SU-DHL-6 (cell line): ENCODE measurements at regions not wholly inside any gene's neighbourhood (a gene's known extent, or its start where the extent isn't known, plus 50 kb on each side); places are given as distances from the start of the nearest gene placed in this dataset.

Experiments used
- H2AFZ ChIP-seq: fragments of 200-600 bp; sonication (generic); 2 replicates; pipeline ENCODE4 v1.6.1; 2014; ENCODE audit warnings: low read depth, mild to moderate bottlenecking, moderate library complexity, mixed read lengths, antibody characterized with exemption, low read length; ENCODE audit not compliant: severe bottlenecking
- H3F3A ChIP-seq: fragments of 200-600 bp; shearing (Covaris generic); 2 replicates; pipeline ENCODE4 v1.6.0; 2016; ENCODE audit warnings: antibody characterized with exemption, mild to moderate bottlenecking; ENCODE audit not compliant: insufficient read depth
- H3K27ac ChIP-seq: fragments of 200-600 bp; sonication (generic); 2 replicates; pipeline ENCODE4 v1.5.1; 2016; ENCODE audit warnings: low read depth, mild to moderate bottlenecking, low read length, moderate library complexity, mixed read lengths
- H3K27me3 ChIP-seq: fragments of 200-600 bp; sonication (generic), shearing (Covaris generic); 2 replicates; pipeline ENCODE4 v1.6.0; 2014; ENCODE audit warnings: mild to moderate bottlenecking, low read length
- H3K36me3 ChIP-seq: fragments of 200-600 bp; sonication (generic); 2 replicates; pipeline ENCODE4 v1.6.1; 2014; ENCODE audit warnings: mild to moderate bottlenecking, low read length, mixed read lengths
- H3K4me2 ChIP-seq: fragments of 300-600, 200-600 bp; shearing (Covaris generic), sonication (generic); 2 replicates; pipeline ENCODE4 v1.6.0; 2014; ENCODE audit warnings: low read length, low read depth, mild to moderate bottlenecking; ENCODE audit not compliant: poor library complexity, severe bottlenecking
- H3K4me3 ChIP-seq: fragments of 200-600 bp; sonication (generic); 2 replicates; pipeline ENCODE4 v1.5.1; 2014; ENCODE audit warnings: antibody characterized with exemption, low read length, mild to moderate bottlenecking, mixed read lengths; ENCODE audit not compliant: insufficient read depth, poor library complexity, severe bottlenecking
- H3K79me2 ChIP-seq: fragments of 200-600 bp; sonication (generic); 2 replicates; pipeline ENCODE4 v1.6.1; 2014; ENCODE audit warnings: mild to moderate bottlenecking, low read length, moderate library complexity; ENCODE audit not compliant: insufficient read depth
- H3K9ac ChIP-seq: fragments of 200-600 bp; sonication (generic); 2 replicates; pipeline ENCODE4 v1.7.0; 2014; ENCODE audit warnings: mild to moderate bottlenecking, low read length
- H3K9me2 ChIP-seq: fragments of 200-600 bp; sonication (generic); replicated peaks from 2 replicates; pipeline ENCODE4 v1.6.1; 2014; ENCODE audit warnings: low read length; ENCODE audit not compliant: insufficient read depth
- H3K9me3 ChIP-seq: fragments of 200-600 bp; sonication (generic); 2 replicates; pipeline ENCODE4 v1.6.1; 2014; ENCODE audit warnings: low read length, mixed read lengths; ENCODE audit not compliant: insufficient read depth
- H4K20me1 ChIP-seq: fragments of 200-600 bp; sonication (generic); 2 replicates; pipeline ENCODE4 v1.6.1; 2014; ENCODE audit warnings: low read depth, mild to moderate bottlenecking, antibody characterized with exemption, low read length, moderate library complexity, mixed read lengths
- EZH2phosphoT487 ChIP-seq: fragments of 200-600 bp; sonication (generic), shearing (Covaris generic); conservative IDR thresholded peaks from 2 replicates; pipeline ENCODE4 v1.6.1; 2018; ENCODE audit warnings: mild to moderate bottlenecking, antibody characterized with exemption, low read length, moderate library complexity, mixed read lengths
- TF ChIP-seq, protein P1 (sequence below): fragments of 200-600 bp; sonication (generic); IDR thresholded peaks from one replicate; pipeline ENCODE4 v1.5.1; 2017; ENCODE audit warnings: antibody characterized with exemption, mild to moderate bottlenecking, low read length, moderate library complexity; ENCODE audit not compliant: insufficient read depth, poor library complexity, severe bottlenecking

DNA sequence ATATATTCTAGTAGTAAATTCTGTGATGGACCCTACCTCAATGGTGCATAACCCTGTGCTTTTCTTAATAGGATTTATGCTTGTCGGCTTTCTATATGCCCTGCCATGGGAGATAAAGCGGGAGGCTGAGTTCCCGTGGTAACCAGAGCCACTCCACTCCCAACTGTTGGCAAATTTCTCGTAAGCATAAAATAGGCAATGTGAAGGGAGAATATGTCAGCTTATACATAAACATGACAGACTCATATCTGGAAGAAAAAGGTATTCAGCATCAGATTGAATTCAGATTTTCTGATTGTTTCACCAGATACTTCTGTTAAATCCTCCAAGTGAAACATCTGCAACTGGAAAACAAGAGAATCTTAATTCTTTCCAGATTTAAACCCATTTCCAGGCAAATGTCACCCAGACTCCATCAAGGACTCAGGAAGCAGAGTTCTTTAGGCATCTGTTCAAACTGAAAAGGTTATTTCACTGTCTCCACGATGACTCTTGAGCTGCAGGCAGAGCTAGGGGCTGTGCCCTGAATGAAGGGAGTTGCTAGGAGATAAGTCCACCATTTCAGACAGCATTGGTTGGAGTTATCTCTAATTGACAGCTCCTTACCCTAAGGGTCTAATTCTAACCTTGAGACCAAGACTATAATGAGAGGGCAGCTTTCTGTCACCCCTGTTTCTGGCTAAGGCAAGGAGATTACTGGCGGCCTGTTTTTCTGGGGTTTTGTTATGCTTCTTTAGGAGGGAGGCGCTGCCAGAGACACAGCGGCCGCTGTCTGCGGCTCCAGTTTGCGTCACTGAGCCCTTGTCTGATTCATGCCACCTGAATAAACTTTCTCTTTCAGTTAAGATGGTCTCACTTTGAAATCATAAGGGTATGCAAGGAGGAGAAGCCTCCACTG, 381.3 kb downstream of the SOX11 start:
- Histone ChIP-seq H4K20me1 (no peaks in the 10 kb centered on the region), H3K36me3 (no peaks in the 10 kb centered on the region), H3K4me2 (no peak overlapping the region), H3K79me2 (no peaks in the 10 kb centered on the region), H3K4me3 (no peak overlapping the region), H3K27me3 (no peaks in the 10 kb centered on the region), H3K9me3 (no peaks in the 10 kb centered on the region), H3F3A (no peaks in the 10 kb centered on the region), H3K27ac (no peak overlapping the region), H3K9ac (no peak overlapping the region), H2AFZ (no peak overlapping the region), H3K9me2 (no peaks in the 10 kb centered on the region)
- TF ChIP-seq, protein P1, sequence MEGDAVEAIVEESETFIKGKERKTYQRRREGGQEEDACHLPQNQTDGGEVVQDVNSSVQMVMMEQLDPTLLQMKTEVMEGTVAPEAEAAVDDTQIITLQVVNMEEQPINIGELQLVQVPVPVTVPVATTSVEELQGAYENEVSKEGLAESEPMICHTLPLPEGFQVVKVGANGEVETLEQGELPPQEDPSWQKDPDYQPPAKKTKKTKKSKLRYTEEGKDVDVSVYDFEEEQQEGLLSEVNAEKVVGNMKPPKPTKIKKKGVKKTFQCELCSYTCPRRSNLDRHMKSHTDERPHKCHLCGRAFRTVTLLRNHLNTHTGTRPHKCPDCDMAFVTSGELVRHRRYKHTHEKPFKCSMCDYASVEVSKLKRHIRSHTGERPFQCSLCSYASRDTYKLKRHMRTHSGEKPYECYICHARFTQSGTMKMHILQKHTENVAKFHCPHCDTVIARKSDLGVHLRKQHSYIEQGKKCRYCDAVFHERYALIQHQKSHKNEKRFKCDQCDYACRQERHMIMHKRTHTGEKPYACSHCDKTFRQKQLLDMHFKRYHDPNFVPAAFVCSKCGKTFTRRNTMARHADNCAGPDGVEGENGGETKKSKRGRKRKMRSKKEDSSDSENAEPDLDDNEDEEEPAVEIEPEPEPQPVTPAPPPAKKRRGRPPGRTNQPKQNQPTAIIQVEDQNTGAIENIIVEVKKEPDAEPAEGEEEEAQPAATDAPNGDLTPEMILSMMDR = no peak
- TF ChIP-seq EZH2phosphoT487 = no peak

DNA sequence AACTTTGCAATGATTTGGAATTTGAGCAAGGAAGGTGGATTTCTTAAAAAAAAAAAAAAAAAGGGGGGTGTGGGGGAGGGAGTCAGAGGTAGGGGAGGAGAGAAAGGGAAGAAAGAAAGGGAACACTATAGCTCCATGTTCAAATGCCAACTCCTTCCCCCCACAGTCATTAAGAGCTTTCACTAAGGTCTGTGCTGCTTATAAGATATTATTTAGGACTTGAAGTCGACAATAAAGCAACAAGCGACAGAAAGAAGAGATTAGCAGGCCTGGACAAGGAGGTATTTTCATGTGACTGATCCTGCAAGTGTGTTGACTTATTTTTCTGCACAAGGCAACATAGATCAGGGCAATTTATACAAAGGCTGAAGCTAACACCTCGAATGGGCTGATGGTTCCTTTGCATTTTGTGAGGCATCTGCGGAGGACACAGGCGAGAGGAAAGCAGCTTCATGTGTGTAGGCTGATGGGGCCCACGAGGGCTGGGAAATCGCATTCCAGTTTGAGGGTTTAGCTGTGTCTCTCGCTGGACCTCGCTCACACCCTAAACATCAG, 382.0 kb downstream of the SOX11 start:
- Histone ChIP-seq H3K9me3 (no peaks in the 10 kb centered on the region), H3K27ac (no peak overlapping the region), H3K27me3 (no peaks in the 10 kb centered on the region), H3K4me2 (no peak overlapping the region), H3K9me2 (no peaks in the 10 kb centered on the region), H4K20me1 (no peaks in the 10 kb centered on the region), H2AFZ (no peak overlapping the region), H3K36me3 (no peaks in the 10 kb centered on the region), H3K9ac (no peak overlapping the region), H3K4me3 (no peak overlapping the region), H3F3A (no peaks in the 10 kb centered on the region), H3K79me2 (no peaks in the 10 kb centered on the region)
- no peak for TF ChIP-seq EZH2phosphoT487
- TF ChIP-seq, protein P1 = no peak

DNA sequence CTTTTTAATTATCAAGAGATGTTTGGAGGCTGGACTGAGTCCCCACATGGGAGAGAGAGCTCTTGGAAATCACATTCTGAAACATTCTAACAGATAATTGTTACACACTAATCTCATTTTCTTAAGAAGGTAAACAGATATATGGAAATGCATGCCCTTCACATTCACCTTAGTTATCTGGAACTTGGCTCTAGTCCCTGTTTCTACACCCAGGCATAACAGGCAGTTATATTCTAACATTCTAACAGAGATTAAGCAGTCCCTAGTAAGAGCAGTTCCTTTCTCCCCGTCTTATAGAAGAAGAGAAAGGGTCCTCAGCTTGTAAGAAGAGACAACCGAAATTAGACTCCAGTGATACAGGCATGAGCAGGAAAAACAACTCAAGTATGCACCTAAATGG, 385.4 kb downstream of the SOX11 start:
- Histone ChIP-seq H3K4me3 (no peak overlapping the region), H3K9ac (no peak overlapping the region), H3K27ac (no peak overlapping the region), H3K9me2 (no peaks in the 10 kb centered on the region), H3K4me2 (no peak overlapping the region), H3F3A (no peaks in the 10 kb centered on the region), H3K79me2 (no peaks in the 10 kb centered on the region), H3K9me3 (no peaks in the 10 kb centered on the region), H3K36me3 (no peaks in the 10 kb centered on the region), H3K27me3 (no peaks in the 10 kb centered on the region), H4K20me1 (no peaks in the 10 kb centered on the region), H2AFZ (peak overlapping the region; percentile 29)
- no peak for TF ChIP-seq EZH2phosphoT487
- TF ChIP-seq, protein P1 = no peak
